ENCODE measurements at regions not wholly inside any gene's neighbourhood (a gene's known extent, or its start where the extent isn't known, plus 50 kb on each side); places are given as distances from the start of the nearest gene placed in this dataset.

DNA sequence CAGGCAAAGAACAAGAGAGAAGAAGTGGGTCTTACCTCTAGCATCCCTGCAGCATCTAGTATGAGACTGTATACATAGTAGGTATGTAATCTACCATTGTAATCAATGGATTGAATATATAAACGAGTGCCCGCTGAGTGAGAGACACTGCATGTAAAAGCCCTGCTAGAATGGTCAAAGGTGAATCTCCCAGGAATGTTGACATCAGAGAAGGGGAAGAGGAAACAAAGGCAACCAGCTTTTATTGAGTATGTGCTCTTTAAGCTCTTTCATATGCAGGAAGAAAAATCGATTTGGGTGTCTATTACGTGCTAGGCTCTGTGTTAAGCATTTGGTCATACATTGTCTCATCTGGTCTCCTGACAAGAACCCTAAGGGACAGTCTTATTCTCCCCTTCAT is 91.9 kb upstream of the KLHL13 start:
- no peak for TF ChIP-seq CTCF (IDR thresholded peaks at IDR 0.05)
- no peak for TF ChIP-seq POLR2AphosphoS5 (IDR thresholded peaks at IDR 0.05)
- TF ChIP-seq POLR2A (IDR thresholded peaks at IDR 0.05) = no peak

Data from transverse colon (tissue), 4 donors.